ENCODE measurements at regions not wholly inside any gene's neighbourhood (a gene's known extent, or its start where the extent isn't known, plus 50 kb on each side); places are given as distances from the start of the nearest gene placed in this dataset.

DNA sequence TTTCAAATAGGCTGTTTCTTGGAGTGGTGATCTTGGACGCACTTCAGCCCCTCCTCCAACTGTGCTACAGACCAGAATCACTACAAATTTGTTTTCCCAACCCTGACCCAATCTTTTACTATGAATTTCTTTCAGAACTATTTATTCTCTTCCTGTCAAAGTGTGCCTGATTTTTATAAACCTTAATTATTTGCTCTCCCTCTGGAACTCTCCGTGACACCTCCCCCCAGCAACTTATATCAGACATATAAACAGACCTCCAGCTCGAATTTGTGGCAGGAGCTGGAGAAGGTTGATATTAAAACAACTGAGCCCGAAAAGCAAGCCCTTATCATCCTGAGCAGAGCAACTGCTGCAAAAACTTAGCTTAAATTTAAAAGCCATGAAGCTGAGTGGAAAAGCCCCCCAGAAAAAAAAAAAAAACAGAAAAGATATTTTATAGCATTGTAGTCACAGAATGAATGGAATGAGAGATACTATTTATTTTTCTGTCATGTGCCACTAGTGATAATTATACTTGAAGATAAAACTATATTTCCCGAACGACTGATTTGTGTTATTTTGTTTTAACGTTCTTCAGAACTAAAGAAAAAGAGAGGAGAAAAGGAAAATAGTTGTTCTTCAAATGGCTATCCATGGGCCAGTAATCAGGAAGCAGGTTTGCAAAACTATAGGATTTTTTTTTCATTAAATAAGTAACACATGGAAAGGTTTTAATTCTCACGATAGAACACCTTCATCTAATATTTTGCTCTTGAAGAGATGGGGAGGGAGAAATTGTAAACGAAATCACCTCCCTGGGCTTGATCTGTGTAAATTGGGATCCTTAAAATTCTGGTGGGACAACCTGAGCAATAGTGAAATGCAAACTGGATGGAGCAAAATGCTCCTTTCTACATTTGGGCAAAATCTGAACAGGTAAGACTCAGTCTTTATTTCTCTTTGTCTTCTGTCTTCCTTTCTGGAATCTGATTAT is 80.8 kb downstream of the NR2F2 start:
- Histone ChIP-seq H3K79me2 (ENCODE audit: insufficient read depth, low read depth) (no peaks in the 10 kb centered on the region), H4K20me1 (ENCODE audit: insufficient read depth) (no peaks in the 10 kb centered on the region), H3K4me3 (IDR thresholded peaks at IDR 0.05; ENCODE audit: insufficient read depth, low read depth, low read length) (no peak overlapping the region), H3K4me1 (ENCODE audit: low read depth, poor library complexity, severe bottlenecking) (peaks cover 7% of the 10 kb centered on the region), H3K9ac (no peak overlapping the region), H3K4me2 (no peak overlapping the region), H2AFZ (ENCODE audit: low read depth) (no peak overlapping the region), H3K27ac (no peak overlapping the region), H3K27me3 (ENCODE audit: insufficient read depth, low read depth) (no peaks in the 10 kb centered on the region), H3K36me3 (ENCODE audit: insufficient read depth) (no peaks in the 10 kb centered on the region)
- TF ChIP-seq, protein P1, sequence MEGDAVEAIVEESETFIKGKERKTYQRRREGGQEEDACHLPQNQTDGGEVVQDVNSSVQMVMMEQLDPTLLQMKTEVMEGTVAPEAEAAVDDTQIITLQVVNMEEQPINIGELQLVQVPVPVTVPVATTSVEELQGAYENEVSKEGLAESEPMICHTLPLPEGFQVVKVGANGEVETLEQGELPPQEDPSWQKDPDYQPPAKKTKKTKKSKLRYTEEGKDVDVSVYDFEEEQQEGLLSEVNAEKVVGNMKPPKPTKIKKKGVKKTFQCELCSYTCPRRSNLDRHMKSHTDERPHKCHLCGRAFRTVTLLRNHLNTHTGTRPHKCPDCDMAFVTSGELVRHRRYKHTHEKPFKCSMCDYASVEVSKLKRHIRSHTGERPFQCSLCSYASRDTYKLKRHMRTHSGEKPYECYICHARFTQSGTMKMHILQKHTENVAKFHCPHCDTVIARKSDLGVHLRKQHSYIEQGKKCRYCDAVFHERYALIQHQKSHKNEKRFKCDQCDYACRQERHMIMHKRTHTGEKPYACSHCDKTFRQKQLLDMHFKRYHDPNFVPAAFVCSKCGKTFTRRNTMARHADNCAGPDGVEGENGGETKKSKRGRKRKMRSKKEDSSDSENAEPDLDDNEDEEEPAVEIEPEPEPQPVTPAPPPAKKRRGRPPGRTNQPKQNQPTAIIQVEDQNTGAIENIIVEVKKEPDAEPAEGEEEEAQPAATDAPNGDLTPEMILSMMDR (conservative IDR thresholded peaks at IDR 0.05; ENCODE audit: low read depth, low read length): no peak

DNA sequence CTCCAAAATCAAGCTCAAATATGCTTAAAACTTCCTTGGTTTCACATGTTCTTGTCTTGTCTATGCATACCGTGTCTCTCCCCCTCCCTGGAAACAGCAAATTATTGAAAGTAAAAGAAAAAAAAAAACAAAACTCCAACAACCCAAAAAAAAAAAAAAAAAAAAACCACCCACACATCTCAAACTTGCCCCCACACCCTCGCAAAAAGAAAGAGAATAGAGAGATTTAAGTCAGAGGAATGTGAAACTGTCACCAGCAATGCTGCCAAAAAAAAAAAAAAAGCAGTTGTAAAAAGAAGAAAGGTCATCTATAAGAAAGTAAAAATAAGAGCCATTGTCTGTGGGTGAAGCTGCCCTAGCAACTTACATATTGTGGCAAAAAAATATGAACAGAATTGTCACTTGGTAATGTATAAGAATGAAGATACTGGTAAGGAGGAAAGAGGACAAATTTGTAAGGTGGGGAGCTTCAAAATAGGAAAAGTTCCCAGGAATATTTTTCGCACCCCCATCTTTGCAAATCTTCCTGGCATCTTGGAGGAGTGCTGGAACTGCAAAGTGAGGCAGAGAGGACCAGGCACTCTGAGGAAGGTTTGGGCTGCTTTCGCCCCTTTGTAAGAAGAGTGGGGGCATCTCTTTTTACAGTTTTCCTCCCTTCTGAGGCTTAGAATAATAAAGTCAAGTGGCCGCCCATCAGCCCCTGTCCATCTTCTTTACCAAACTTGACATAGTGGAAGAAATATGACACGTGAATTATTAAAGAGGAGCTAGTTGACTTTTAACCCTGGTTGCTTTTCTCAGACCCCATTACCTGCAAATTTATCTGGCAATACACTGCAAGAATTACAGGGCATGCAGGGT is 81.8 kb downstream of the NR2F2 start:
- TF ChIP-seq, protein P1 (conservative IDR thresholded peaks at IDR 0.05; ENCODE audit: low read depth, low read length): no peak
- Histone ChIP-seq H3K4me3 (IDR thresholded peaks at IDR 0.05; ENCODE audit: insufficient read depth, low read depth, low read length) (no peak overlapping the region), H4K20me1 (ENCODE audit: insufficient read depth) (no peaks in the 10 kb centered on the region), H3K4me1 (ENCODE audit: low read depth, poor library complexity, severe bottlenecking) (peaks cover 7% of the 10 kb centered on the region), H3K4me2 (no peak overlapping the region), H3K27ac (no peak overlapping the region), H3K27me3 (ENCODE audit: insufficient read depth, low read depth) (no peaks in the 10 kb centered on the region), H3K36me3 (ENCODE audit: insufficient read depth) (no peaks in the 10 kb centered on the region), H3K79me2 (ENCODE audit: insufficient read depth, low read depth) (no peaks in the 10 kb centered on the region), H3K9ac (no peak overlapping the region), H2AFZ (ENCODE audit: low read depth) (no peak overlapping the region)

DNA sequence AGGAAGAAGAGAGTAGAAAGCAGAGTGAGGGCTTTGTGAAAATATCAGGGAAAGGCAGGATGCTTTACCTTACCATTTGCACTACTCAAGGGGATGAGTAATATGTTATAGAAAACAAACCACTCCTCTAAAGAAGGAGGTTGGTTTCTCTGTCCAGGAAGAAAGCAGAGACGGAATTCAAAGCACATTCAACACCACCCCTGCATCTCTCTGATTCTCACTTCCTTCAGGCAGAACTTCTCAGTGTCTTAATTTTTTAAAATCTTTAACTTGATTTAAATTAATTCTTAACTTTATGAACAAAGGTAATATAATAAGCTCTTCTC is 82.4 kb downstream of the NR2F2 start:
- H3K4me1 ChIP-seq (ENCODE audit: low read depth, poor library complexity, severe bottlenecking): peaks cover 7% of the 10 kb centered on the region
- no peak overlapping the region for H3K4me3 ChIP-seq (IDR thresholded peaks at IDR 0.05; ENCODE audit: insufficient read depth, low read depth, low read length)
- H3K27ac ChIP-seq: no peak overlapping the region
- H3K79me2 ChIP-seq (ENCODE audit: insufficient read depth, low read depth): no peaks in the 10 kb centered on the region
- no peaks in the 10 kb centered on the region for H3K27me3 ChIP-seq (ENCODE audit: insufficient read depth, low read depth)
- no peak overlapping the region for H3K4me2 ChIP-seq
- H3K36me3 ChIP-seq (ENCODE audit: insufficient read depth): no peaks in the 10 kb centered on the region
- no peak overlapping the region for H2AFZ ChIP-seq (ENCODE audit: low read depth)
- TF ChIP-seq, protein P1 (conservative IDR thresholded peaks at IDR 0.05; ENCODE audit: low read depth, low read length): no peak
- no peaks in the 10 kb centered on the region for H4K20me1 ChIP-seq (ENCODE audit: insufficient read depth)
- H3K9ac ChIP-seq: no peak overlapping the region

DNA sequence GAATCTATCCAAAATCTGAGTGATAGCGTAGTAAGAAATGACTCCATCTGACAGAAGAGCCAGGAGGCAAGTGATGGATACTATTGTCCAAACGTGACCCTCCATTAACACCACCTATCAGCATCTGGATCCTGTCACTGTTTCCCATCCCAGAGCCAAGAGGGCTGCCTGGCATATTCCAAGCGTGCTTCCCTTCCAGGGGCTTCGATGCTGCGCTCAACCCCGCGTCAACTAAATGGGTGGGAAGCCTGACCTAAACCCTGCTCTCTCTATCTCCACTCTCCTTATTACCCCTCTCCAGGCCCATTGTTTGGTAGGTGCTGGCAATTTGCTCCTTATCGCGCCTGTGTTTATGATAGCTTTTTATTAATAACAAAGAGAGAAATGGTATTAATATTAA is 83.2 kb downstream of the NR2F2 start:
- peaks cover 12% of the 10 kb centered on the region for H3K4me1 ChIP-seq (ENCODE audit: low read depth, poor library complexity, severe bottlenecking)
- no peaks in the 10 kb centered on the region for H4K20me1 ChIP-seq (ENCODE audit: insufficient read depth)
- TF ChIP-seq, protein P1 (conservative IDR thresholded peaks at IDR 0.05; ENCODE audit: low read depth, low read length): no peak
- H2AFZ ChIP-seq (ENCODE audit: low read depth): no peak overlapping the region
- no peak overlapping the region for H3K9ac ChIP-seq
- H3K4me3 ChIP-seq (IDR thresholded peaks at IDR 0.05; ENCODE audit: insufficient read depth, low read depth, low read length): no peak overlapping the region
- H3K4me2 ChIP-seq: no peak overlapping the region
- no peak overlapping the region for H3K27ac ChIP-seq
- H3K36me3 ChIP-seq (ENCODE audit: insufficient read depth): no peaks in the 10 kb centered on the region
- no peaks in the 10 kb centered on the region for H3K27me3 ChIP-seq (ENCODE audit: insufficient read depth, low read depth)
- H3K79me2 ChIP-seq (ENCODE audit: insufficient read depth, low read depth): no peaks in the 10 kb centered on the region

Data from KMS-11 (cell line).